ENCODE measurements at regions not wholly inside any gene's neighbourhood (a gene's known extent, or its start where the extent isn't known, plus 50 kb on each side); places are given as distances from the start of the nearest gene placed in this dataset.
A peak's percentile ranks its signal among the peaks of the same experiment; 100 is the strongest.

GRCh38 chr16:85471469-85472431, 141.4 kb upstream of the GSE1 start:
- DNase-seq = peak in 1 of 2 donors; percentile 71
- no peaks in the 10 kb centered on the region for H3K36me3 ChIP-seq
- H3K4me3 ChIP-seq = no peak overlapping the region
- 61 to 71% (median 63%) methylated on average over 15 of the region's 15 CpGs for WGBS, 5 donors
- peaks cover 7 to 37% (median 13%) of the 10 kb centered on the region in 4 donors for H3K4me1 ChIP-seq
- intact Hi-C loops (cut with DNase I; ENCODE audit: low total_unique reads) = no loop called here
- H3K27me3 ChIP-seq = no peaks in the 10 kb centered on the region
- no peaks in the 10 kb centered on the region for H3K9me3 ChIP-seq
- H3K27ac ChIP-seq = no peak overlapping the region
- TF ChIP-seq POLR2A (IDR thresholded peaks at IDR 0.05) (no peak), CTCF (IDR thresholded peaks at IDR 0.05) (peak in 1 of 7 experiments; percentile 56)

GRCh38 chr16:85472514-85472913, 140.6 kb upstream of the GSE1 start:
- no peak overlapping the region for H3K4me3 ChIP-seq
- no peaks in the 10 kb centered on the region for H3K9me3 ChIP-seq
- DNase-seq = no peak
- TF ChIP-seq POLR2A (IDR thresholded peaks at IDR 0.05) = no peak
- peaks cover 7 to 37% (median 13%) of the 10 kb centered on the region in 4 donors for H3K4me1 ChIP-seq
- no peak overlapping the region for H3K27ac ChIP-seq
- intact Hi-C loops (cut with DNase I; ENCODE audit: low total_unique reads) = no loop called here
- no peaks in the 10 kb centered on the region for H3K36me3 ChIP-seq
- 54 to 78% (median 63%) methylated on average over 9 of the region's 9 CpGs for WGBS, 5 donors
- H3K27me3 ChIP-seq = no peaks in the 10 kb centered on the region

- TF ChIP-seq POLR2AphosphoS5 (IDR thresholded peaks at IDR 0.05) (no peak), CTCF (IDR thresholded peaks at IDR 0.05) (no peak), POLR2A (IDR thresholded peaks at IDR 0.05) (no peak)
- H3K36me3 ChIP-seq = no peaks in the 10 kb centered on the region
- H3K9me3 ChIP-seq = no peaks in the 10 kb centered on the region
- H3K4me1 ChIP-seq = peaks cover 7 to 37% (median 13%) of the 10 kb centered on the region in 4 donors
- WGBS, 5 donors = 81 to 93% (median 89%) methylated on average over 8 of the region's 8 CpGs
- intact Hi-C loops (cut with DNase I; ENCODE audit: low total_unique reads) = no loop called here
- no peak overlapping the region for H3K27ac ChIP-seq
- DNase-seq = no peak
- H3K27me3 ChIP-seq = no peaks in the 10 kb centered on the region
- H3K4me3 ChIP-seq = no peak overlapping the region
Observed at GRCh38 chr16:85473323-85473722, 139.8 kb upstream of the GSE1 start.

- no peak overlapping the region for H3K4me3 ChIP-seq
- no peaks in the 10 kb centered on the region for H3K27me3 ChIP-seq
- H3K4me1 ChIP-seq = peaks cover 7 to 37% (median 13%) of the 10 kb centered on the region in 4 donors
- no peaks in the 10 kb centered on the region for H3K9me3 ChIP-seq
- WGBS, 5 donors = 61 to 84% (median 74%) methylated on average over 14 to 21 of the region's 21 CpGs
- intact Hi-C loops (cut with DNase I; ENCODE audit: low total_unique reads) = no loop called here
- no peak for TF ChIP-seq POLR2A (IDR thresholded peaks at IDR 0.05)
- TF ChIP-seq POLR2AphosphoS5 (IDR thresholded peaks at IDR 0.05) = no peak
- no peak for TF ChIP-seq CTCF (IDR thresholded peaks at IDR 0.05)
- TF ChIP-seq EP300 (IDR thresholded peaks at IDR 0.05) = no peak
- no peak for DNase-seq
- H3K36me3 ChIP-seq = no peaks in the 10 kb centered on the region
- H3K27ac ChIP-seq = no peak overlapping the region
Observed at GRCh38 chr16:85473909-85474620, 139.1 kb upstream of the GSE1 start.
